ENCODE measurements at regions not wholly inside any gene's neighbourhood (a gene's known extent, or its start where the extent isn't known, plus 50 kb on each side); places are given as distances from the start of the nearest gene placed in this dataset.

GRCh38 chr4:117357866-117358265 lies 272.5 kb upstream of the TRAM1L1 start:
- WGBS, 2 donors: 29 to 34% methylated on average over 4 of the region's 4 CpGs
- DNase-seq (ENCODE audit: low spot score in 2 of 2): no peak
- intact Hi-C loops (cut with DNase I; ENCODE audit: low total_unique reads): no loop called here
- TF ChIP-seq POLR2A (IDR thresholded peaks at IDR 0.05) (no peak), CTCF (IDR thresholded peaks at IDR 0.05) (no peak)
- H3K4me3 ChIP-seq (ENCODE audit: low read depth, poor library complexity, severe bottlenecking): no peak overlapping the region

DNA sequence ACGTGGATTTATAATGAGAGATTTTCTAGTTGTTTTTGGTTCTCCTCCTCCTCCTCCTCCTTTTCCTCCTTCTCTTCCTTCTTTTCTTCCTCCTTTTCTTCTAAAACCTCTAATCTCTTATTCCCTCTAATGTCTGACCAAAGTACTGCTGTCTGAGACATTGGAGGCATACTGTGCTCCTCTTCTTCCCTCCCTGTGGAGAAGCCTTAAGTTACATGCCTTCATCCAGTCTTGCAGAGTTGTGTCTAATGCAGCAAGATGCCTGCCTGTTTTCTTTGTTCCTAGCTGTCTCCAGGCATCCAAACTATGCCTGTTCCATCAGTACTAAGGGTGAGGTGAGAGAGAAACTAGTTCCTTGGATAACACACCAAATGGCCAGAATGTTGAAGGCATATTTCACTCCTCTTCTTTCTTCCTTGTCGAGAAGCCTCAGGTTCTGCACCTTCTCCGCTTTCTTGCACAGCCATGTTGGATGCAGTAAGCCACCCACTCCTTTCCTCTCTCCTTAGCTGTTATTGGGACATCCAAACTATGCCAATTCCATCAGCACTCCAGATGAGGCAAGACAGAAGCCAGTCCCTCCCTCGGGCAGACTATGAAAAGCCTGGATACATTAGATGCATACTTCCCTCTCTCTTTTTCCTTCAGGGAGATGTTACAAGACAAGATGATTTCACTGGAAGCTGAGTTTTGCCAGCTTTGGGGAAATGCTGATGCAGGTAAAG lies 285.7 kb upstream of the TRAM1L1 start:
- TF ChIP-seq CTCF (IDR thresholded peaks at IDR 0.05) (no peak), POLR2A (IDR thresholded peaks at IDR 0.05) (no peak)
- no peak for DNase-seq (ENCODE audit: low spot score in 2 of 2)
- H3K4me3 ChIP-seq (ENCODE audit: low read depth, poor library complexity, severe bottlenecking): no peak overlapping the region
- intact Hi-C loops (cut with DNase I; ENCODE audit: low total_unique reads): no loop called here
- WGBS, 2 donors: 77 to 78% methylated on average over 4 of the region's 4 CpGs

DNA sequence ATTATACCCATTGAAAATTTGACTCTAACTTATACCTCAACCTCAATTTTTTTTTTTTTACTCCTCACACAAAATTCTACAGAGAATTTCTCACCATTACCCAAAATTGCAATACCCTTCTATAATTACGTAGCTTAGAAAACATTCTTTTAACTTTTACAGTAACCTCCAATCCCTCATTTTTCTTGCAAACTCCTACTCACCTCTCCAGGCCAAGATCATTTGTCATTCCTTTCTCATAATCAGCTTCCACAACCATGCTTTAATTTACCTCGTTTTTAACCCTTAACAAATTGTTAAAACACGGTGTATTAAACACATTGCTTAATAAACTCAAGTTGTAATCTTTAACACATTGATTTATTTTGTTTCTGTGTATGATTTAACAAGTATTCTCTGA lies 289.7 kb upstream of the TRAM1L1 start:
- intact Hi-C loops (cut with DNase I; ENCODE audit: low total_unique reads): no loop called here
- H3K4me3 ChIP-seq (ENCODE audit: low read depth, poor library complexity, severe bottlenecking): no peak overlapping the region
- WGBS, 2 donors: 50 to 56% methylated on average over 3 of the region's 3 CpGs
- no peak for TF ChIP-seq CTCF (IDR thresholded peaks at IDR 0.05)
- TF ChIP-seq POLR2A (IDR thresholded peaks at IDR 0.05): no peak
- DNase-seq (ENCODE audit: low spot score in 2 of 2): no peak

- H3K4me3 ChIP-seq (ENCODE audit: low read depth, poor library complexity, severe bottlenecking): no peak overlapping the region
- TF ChIP-seq CTCF (IDR thresholded peaks at IDR 0.05): no peak
- TF ChIP-seq POLR2A (IDR thresholded peaks at IDR 0.05): no peak
- intact Hi-C loops (cut with DNase I; ENCODE audit: low total_unique reads): no loop called here
- no peak for DNase-seq (ENCODE audit: low spot score in 2 of 2)
Measured at GRCh38 chr4:117376692-117377091, 291.3 kb upstream of the TRAM1L1 start.

- 88 to 92% methylated on average over 7 of the region's 7 CpGs for WGBS, 2 donors
- intact Hi-C loops (cut with DNase I; ENCODE audit: low total_unique reads): no loop called here
- DNase-seq (ENCODE audit: low spot score in 2 of 2): no peak
- no peak for TF ChIP-seq POLR2A (IDR thresholded peaks at IDR 0.05)
- TF ChIP-seq CTCF (IDR thresholded peaks at IDR 0.05): no peak
- H3K4me3 ChIP-seq (ENCODE audit: low read depth, poor library complexity, severe bottlenecking): no peak overlapping the region
Measured at GRCh38 chr4:117378942-117379341, 293.6 kb upstream of the TRAM1L1 start.

- no peak overlapping the region for H3K4me3 ChIP-seq (ENCODE audit: low read depth, poor library complexity, severe bottlenecking)
- intact Hi-C loops (cut with DNase I; ENCODE audit: low total_unique reads): no loop called here
- DNase-seq (ENCODE audit: low spot score in 2 of 2): no peak
- no peak for TF ChIP-seq POLR2A (IDR thresholded peaks at IDR 0.05)
- no peak for TF ChIP-seq CTCF (IDR thresholded peaks at IDR 0.05)
- WGBS, 2 donors: 56 to 76% methylated on average over 1 of the region's 1 CpG
Measured at GRCh38 chr4:117383468-117383867, 298.1 kb upstream of the TRAM1L1 start.

Data from lower leg skin (tissue), 4 donors.